ENCODE measurements at regions not wholly inside any gene's neighbourhood (a gene's known extent, or its start where the extent isn't known, plus 50 kb on each side); places are given as distances from the start of the nearest gene placed in this dataset.

DNA sequence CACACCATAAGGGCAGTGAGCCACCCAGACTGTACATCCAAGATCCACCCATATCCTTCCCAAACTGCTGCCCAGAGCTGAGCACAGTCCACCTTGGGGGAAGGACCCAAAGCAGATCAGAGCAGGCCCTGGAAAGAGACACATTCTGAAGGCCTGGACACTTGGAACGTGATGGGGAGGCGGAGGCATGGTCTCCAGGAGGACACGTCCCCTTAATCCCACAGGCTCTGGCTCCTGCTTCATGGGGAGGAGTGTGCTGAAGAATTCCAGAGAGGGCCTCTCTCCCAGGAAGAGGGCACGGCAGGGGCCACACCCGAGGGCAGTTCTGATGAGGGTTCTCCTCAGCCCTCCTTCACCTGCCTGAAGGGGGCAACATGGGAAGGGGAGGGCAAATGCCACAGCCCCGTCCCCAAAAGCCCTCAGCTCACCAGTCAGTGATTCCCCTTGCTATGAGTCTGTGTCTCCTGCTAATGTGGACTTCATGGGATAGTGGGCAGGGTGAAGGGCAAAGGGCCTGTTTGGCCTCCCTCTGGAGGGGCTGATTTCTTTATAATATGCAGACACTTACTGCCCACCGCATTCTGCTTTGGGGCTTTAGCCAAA lies 276.8 kb downstream of the ENC1 start:
- TF ChIP-seq, protein P1, sequence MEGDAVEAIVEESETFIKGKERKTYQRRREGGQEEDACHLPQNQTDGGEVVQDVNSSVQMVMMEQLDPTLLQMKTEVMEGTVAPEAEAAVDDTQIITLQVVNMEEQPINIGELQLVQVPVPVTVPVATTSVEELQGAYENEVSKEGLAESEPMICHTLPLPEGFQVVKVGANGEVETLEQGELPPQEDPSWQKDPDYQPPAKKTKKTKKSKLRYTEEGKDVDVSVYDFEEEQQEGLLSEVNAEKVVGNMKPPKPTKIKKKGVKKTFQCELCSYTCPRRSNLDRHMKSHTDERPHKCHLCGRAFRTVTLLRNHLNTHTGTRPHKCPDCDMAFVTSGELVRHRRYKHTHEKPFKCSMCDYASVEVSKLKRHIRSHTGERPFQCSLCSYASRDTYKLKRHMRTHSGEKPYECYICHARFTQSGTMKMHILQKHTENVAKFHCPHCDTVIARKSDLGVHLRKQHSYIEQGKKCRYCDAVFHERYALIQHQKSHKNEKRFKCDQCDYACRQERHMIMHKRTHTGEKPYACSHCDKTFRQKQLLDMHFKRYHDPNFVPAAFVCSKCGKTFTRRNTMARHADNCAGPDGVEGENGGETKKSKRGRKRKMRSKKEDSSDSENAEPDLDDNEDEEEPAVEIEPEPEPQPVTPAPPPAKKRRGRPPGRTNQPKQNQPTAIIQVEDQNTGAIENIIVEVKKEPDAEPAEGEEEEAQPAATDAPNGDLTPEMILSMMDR (IDR thresholded peaks at IDR 0.05) = no peak
- TF ChIP-seq EZH2 (IDR thresholded peaks at IDR 0.05) (no peak), EZH2phosphoT487 (IDR thresholded peaks at IDR 0.05) (no peak)
